Amniotic epithelial cell (primary cell): ENCODE measurements at regions not wholly inside any gene's neighbourhood (a gene's known extent, or its start where the extent isn't known, plus 50 kb on each side); places are given as distances from the start of the nearest gene placed in this dataset.
A peak's percentile ranks its signal among the peaks of the same experiment; 100 is the strongest.

ENCODE experiments used
- DNase-seq: peaks from one replicate; pipeline ENCODE4 v3.0.0-alpha.2; 2010; ENCODE audit warnings: low read depth

DNA sequence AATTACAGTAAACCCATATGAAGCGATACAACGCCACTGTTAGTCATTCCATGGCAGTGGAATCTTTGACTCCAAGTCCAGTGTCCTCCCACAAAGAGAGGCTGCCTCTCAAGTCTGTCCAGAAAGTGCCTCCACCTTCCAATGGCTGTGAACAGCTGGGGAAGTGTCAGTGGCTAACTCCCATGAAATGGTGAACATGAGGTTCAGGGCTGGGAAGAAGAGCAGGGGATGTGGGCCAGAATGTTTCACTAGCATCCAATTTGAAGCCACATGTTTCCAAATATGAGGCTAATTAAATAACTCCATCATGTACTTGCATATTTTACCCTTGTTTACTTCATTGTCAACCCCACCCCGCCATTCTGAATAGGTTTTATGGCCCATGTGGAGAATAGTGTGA is 53.1 kb upstream of the CHST15 start:
- DNase-seq: no peak

DNA sequence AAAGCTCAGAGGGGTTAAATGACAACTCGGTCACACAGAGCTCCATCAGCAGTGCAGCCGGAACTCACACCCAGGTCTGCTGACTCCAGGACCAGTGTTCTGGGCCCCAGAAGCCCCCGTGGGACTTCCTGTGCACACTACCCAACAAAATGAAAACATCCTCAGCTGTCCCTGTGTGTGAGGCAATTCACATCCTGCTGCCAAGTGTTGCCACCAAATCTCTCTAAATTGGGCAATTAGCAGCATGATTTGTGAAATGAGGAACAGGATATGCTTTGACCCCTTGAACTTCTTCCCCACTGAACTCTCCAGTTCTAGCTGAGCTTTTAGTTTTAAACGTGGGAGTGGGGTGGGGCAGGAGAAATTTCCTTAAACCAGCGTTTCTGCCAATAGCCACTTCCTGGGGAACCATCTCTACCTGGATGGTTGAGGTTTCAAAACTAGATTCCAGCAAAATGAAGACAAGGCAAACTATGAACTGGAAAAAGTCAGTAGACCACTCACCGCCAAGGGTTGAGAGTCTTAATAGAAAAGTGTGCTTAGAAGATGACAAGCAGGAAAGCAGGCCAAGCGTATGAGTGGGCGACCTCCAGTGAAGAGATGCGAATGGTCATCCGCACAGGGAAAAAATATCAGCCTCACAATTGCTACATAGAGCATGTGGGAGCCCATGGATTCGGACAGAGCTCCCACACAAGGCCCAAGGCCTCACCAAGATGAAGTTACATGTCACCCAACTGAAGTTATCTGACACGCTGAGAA is 51.9 kb upstream of the CHST15 start:
- DNase-seq: peak; percentile 11

DNA sequence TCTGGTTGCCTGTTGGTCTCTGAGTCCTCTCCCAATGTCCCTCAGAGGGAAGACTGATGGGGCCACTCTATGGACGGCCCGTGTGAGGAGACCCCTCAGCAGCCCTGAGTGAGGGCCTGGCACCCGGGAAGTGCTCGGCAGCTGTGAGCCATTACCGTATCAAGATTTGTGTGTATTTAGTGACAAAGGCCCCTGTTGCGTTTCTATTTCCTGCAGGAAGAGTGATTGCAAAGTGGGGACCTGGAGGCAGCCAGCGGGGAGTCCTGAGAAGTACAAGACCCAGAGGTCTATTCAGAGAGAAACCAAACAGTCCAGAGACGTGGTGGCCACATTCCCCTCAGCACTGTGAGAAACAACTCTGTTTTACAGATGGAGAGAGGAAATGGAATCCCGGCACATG is 51.1 kb upstream of the CHST15 start:
- no peak for DNase-seq

DNA sequence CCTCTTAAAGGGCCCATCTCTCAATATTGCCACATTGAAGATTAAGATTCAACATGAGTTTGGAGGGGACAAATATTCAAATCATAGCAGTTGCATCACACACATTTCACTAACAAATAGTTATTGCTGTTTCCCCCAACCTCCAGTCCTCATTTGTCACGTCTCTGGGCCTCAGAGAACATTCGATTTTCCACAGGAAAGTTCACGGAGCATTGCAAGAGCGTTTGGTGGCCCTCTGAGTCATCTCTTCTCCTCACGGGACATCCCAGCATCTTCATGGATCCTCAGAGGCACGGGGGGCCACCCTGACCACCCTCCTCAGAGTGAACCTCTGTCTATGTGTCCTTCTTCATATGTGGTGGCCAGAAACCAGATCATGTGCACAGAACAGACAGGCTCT is 50.3 kb upstream of the CHST15 start:
- DNase-seq: no peak
